ENCODE measurements at regions not wholly inside any gene's neighbourhood (a gene's known extent, or its start where the extent isn't known, plus 50 kb on each side); places are given as distances from the start of the nearest gene placed in this dataset.

DNA sequence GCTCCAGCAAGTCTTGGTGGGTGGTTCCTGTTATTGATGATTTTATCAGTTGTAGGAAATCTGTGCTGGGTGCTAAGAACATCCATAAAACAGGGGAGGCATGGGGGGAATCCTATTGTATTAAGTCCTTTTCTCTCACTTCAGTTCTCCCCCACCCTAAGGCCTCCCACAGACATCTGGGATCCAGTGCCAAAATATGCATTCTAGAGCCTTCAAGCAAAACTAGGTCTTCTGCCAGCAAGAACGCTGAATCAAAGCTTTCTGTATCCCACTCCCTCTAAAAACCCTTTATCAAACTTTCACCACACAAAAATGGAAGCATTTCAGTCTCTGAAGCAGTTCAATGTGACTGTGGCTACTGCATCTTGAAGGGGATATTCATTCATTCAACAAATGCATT, 281.9 kb downstream of the GAS1 start:
- no peak overlapping the region for H3K9ac ChIP-seq (ENCODE audit: low read depth, low read length, poor library complexity, severe bottlenecking)
- H3K79me2 ChIP-seq (ENCODE audit: insufficient read depth, low read length) = no peaks in the 10 kb centered on the region
- peaks cover 4% of the 10 kb centered on the region for H3K4me1 ChIP-seq (ENCODE audit: insufficient read depth, low read length, poor library complexity, severe bottlenecking)
- H3K4me2 ChIP-seq (ENCODE audit: low read depth, low read length, poor library complexity, severe bottlenecking) = no peak overlapping the region
- H3K4me3 ChIP-seq (ENCODE audit: low read length, poor library complexity, severe bottlenecking) = no peak overlapping the region
- no peaks in the 10 kb centered on the region for H3K9me3 ChIP-seq (ENCODE audit: insufficient read depth, low read depth, low read length)
- H2AFZ ChIP-seq (ENCODE audit: low read length) = no peak overlapping the region
- no peaks in the 10 kb centered on the region for H3K9me2 ChIP-seq (replicated peaks; ENCODE audit: low read depth, low read length)
- H3K27me3 ChIP-seq (ENCODE audit: insufficient read depth, low read length, poor library complexity, severe bottlenecking) = no peaks in the 10 kb centered on the region
- H3F3A ChIP-seq (ENCODE audit: low read depth) = no peaks in the 10 kb centered on the region
- H3K36me3 ChIP-seq (ENCODE audit: insufficient read depth, low read length) = no peaks in the 10 kb centered on the region
- no peaks in the 10 kb centered on the region for H4K20me1 ChIP-seq (ENCODE audit: insufficient read depth, low read length, poor library complexity, severe bottlenecking)
- TF ChIP-seq EZH2phosphoT487 (IDR thresholded peaks at IDR 0.05; ENCODE audit: borderline replicate concordance) = no peak
- TF ChIP-seq, protein P1, sequence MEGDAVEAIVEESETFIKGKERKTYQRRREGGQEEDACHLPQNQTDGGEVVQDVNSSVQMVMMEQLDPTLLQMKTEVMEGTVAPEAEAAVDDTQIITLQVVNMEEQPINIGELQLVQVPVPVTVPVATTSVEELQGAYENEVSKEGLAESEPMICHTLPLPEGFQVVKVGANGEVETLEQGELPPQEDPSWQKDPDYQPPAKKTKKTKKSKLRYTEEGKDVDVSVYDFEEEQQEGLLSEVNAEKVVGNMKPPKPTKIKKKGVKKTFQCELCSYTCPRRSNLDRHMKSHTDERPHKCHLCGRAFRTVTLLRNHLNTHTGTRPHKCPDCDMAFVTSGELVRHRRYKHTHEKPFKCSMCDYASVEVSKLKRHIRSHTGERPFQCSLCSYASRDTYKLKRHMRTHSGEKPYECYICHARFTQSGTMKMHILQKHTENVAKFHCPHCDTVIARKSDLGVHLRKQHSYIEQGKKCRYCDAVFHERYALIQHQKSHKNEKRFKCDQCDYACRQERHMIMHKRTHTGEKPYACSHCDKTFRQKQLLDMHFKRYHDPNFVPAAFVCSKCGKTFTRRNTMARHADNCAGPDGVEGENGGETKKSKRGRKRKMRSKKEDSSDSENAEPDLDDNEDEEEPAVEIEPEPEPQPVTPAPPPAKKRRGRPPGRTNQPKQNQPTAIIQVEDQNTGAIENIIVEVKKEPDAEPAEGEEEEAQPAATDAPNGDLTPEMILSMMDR (conservative IDR thresholded peaks at IDR 0.05; ENCODE audit: low read length) = no peak

DNA sequence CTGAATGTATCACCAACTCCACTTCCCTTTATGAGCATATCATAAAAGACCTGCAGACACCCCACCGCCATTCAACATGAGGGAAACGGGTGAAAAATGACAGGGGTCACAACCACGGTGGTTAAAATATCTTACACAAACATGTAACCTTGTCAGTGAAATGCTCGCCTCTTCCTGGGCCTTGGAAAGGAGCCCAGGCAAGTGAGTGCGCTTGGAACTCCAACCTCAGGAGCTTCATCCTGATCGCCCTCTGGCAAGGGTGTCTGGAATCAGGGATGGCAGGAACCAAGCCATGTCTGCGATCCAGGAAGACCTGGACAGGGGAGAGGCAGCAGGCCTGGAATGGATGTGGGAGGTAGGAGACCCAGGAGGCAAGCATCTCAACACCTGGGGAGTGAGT, 282.7 kb downstream of the GAS1 start:
- Histone ChIP-seq H2AFZ (ENCODE audit: low read length) (no peak overlapping the region), H3K36me3 (ENCODE audit: insufficient read depth, low read length) (no peaks in the 10 kb centered on the region), H3K79me2 (ENCODE audit: insufficient read depth, low read length) (no peaks in the 10 kb centered on the region), H3F3A (ENCODE audit: low read depth) (no peaks in the 10 kb centered on the region), H3K4me3 (ENCODE audit: low read length, poor library complexity, severe bottlenecking) (no peak overlapping the region), H3K9me3 (ENCODE audit: insufficient read depth, low read depth, low read length) (no peaks in the 10 kb centered on the region), H4K20me1 (ENCODE audit: insufficient read depth, low read length, poor library complexity, severe bottlenecking) (no peaks in the 10 kb centered on the region), H3K9me2 (replicated peaks; ENCODE audit: low read depth, low read length) (no peaks in the 10 kb centered on the region), H3K9ac (ENCODE audit: low read depth, low read length, poor library complexity, severe bottlenecking) (no peak overlapping the region), H3K27me3 (ENCODE audit: insufficient read depth, low read length, poor library complexity, severe bottlenecking) (no peaks in the 10 kb centered on the region), H3K4me1 (ENCODE audit: insufficient read depth, low read length, poor library complexity, severe bottlenecking) (peaks cover 12% of the 10 kb centered on the region), H3K4me2 (ENCODE audit: low read depth, low read length, poor library complexity, severe bottlenecking) (no peak overlapping the region)
- TF ChIP-seq EZH2phosphoT487 (IDR thresholded peaks at IDR 0.05; ENCODE audit: borderline replicate concordance) = no peak
- TF ChIP-seq, protein P1 (conservative IDR thresholded peaks at IDR 0.05; ENCODE audit: low read length) = no peak

DNA sequence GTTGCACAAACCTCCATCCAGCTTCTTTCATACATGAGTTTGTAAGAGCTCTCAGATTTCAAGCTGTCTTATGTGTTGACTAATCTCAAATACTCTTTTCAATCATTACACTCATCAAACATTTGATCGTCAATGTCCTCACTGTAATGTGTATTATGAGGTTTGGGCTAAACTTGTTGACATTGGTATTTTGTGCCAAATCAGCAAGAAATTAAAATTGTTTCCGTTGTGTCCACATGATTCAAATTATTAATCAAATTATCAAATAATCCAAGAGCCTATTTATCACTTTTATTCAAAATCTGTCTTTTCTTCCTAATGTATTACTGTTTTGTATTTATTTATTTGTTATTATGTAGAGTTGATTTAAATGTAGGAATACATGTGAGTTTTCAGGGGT, 283.4 kb downstream of the GAS1 start:
- no peak for TF ChIP-seq EZH2phosphoT487 (IDR thresholded peaks at IDR 0.05; ENCODE audit: borderline replicate concordance)
- TF ChIP-seq, protein P1 (conservative IDR thresholded peaks at IDR 0.05; ENCODE audit: low read length) = no peak
- Histone ChIP-seq H3K27me3 (ENCODE audit: insufficient read depth, low read length, poor library complexity, severe bottlenecking) (no peaks in the 10 kb centered on the region), H3K36me3 (ENCODE audit: insufficient read depth, low read length) (no peaks in the 10 kb centered on the region), H3K9ac (ENCODE audit: low read depth, low read length, poor library complexity, severe bottlenecking) (no peak overlapping the region), H3F3A (ENCODE audit: low read depth) (no peaks in the 10 kb centered on the region), H3K4me1 (ENCODE audit: insufficient read depth, low read length, poor library complexity, severe bottlenecking) (peaks cover 18% of the 10 kb centered on the region), H3K9me2 (replicated peaks; ENCODE audit: low read depth, low read length) (no peaks in the 10 kb centered on the region), H4K20me1 (ENCODE audit: insufficient read depth, low read length, poor library complexity, severe bottlenecking) (no peaks in the 10 kb centered on the region), H2AFZ (ENCODE audit: low read length) (no peak overlapping the region), H3K4me2 (ENCODE audit: low read depth, low read length, poor library complexity, severe bottlenecking) (no peak overlapping the region), H3K9me3 (ENCODE audit: insufficient read depth, low read depth, low read length) (no peaks in the 10 kb centered on the region), H3K79me2 (ENCODE audit: insufficient read depth, low read length) (no peaks in the 10 kb centered on the region), H3K4me3 (ENCODE audit: low read length, poor library complexity, severe bottlenecking) (no peak overlapping the region)

Measured in Loucy (cell line).